H1 (cell line): ENCODE measurements at regions not wholly inside any gene's neighbourhood (a gene's known extent, or its start where the extent isn't known, plus 50 kb on each side); places are given as distances from the start of the nearest gene placed in this dataset.

ENCODE experiments used
- CTCF ChIA-PET: fragments of 300-600 bp; sonication (Branson Sonifier 250); formaldehyde crosslinking; loops from one replicate; lab custom pipeline; 2021; ENCODE audit not compliant: partially characterized antibody; lab: Charles Lee
- POLR2A ChIA-PET: fragments of 300-600 bp; sonication (Branson Sonifier 250); formaldehyde crosslinking; loops from one replicate; lab custom pipeline; 2021; ENCODE audit warnings: inconsistent platforms; ENCODE audit not compliant: partially characterized antibody; lab: Charles Lee
- DNase-seq, 2 experiments: peaks; one replicate each; pipeline versions ENCODE4 v3.0.0 to v3.0.0-alpha.2; 2010 to 2022; ENCODE audit warnings: low spot score in 2 of 2, low read depth in 1 of 2, mixed read lengths in 1 of 2
- FAIRE-seq: peaks from 2 replicates; lab custom pipeline; 2011; peaks lifted over from hg19 to GRCh38; lab: Jason Lieb, UNC
- H2AFZ ChIP-seq: 2 replicates; pipeline ENCODE4 v1.8.1; 2012; ENCODE audit warnings: low read length, inconsistent platforms
- H2AK5ac ChIP-seq: 2 replicates; pipeline ENCODE4 v1.6.1; 2013; ENCODE audit warnings: low read depth, low read length
- H2BK120ac ChIP-seq: replicated peaks from 2 replicates; pipeline ENCODE3; 2013; ENCODE audit warnings: low read depth, low read length, inconsistent platforms
- H2BK12ac ChIP-seq: 2 replicates; pipeline ENCODE4 v1.6.1; 2013; ENCODE audit warnings: low read depth, low read length
- H2BK15ac ChIP-seq: 2 replicates; pipeline ENCODE4 v1.6.1; 2013; ENCODE audit warnings: low read length
- H2BK20ac ChIP-seq: 2 replicates; pipeline ENCODE4 v1.6.1; 2013; ENCODE audit warnings: low read length
- H2BK5ac ChIP-seq: 2 replicates; pipeline ENCODE4 v1.6.1; 2013; ENCODE audit warnings: low read depth, low read length
- H3K14ac ChIP-seq: 2 replicates; pipeline ENCODE4 v1.6.1; 2013; ENCODE audit warnings: inconsistent platforms; ENCODE audit not compliant: insufficient read length
- H3K18ac ChIP-seq: 2 replicates; pipeline ENCODE4 v1.6.1; 2013; ENCODE audit warnings: low read length; ENCODE audit errors: extremely low read depth
- H3K23ac ChIP-seq: 2 replicates; pipeline ENCODE4 v1.6.1; 2013; ENCODE audit warnings: inconsistent platforms; ENCODE audit not compliant: insufficient read length
- H3K23me2 ChIP-seq: 2 replicates; pipeline ENCODE4 v1.6.1; 2013; ENCODE audit warnings: low read depth, low read length
- H3K27ac ChIP-seq: 2 replicates; pipeline ENCODE4 v1.6.1; 2011; ENCODE audit warnings: low read depth, low read length, inconsistent platforms
- H3K27me3 ChIP-seq, 4 experiments: replicated peaks in 1 of 4; 1 replicate in 1 of 4; 2 replicates in 3 of 4; pipeline versions ENCODE4 v1.6.1 to v1.8.1; 2011 to 2013; ENCODE audit warnings: low read length in 3 of 4, mild to moderate bottlenecking in 3 of 4, inconsistent platforms in 2 of 4, mixed read lengths in 2 of 4, moderate library complexity in 1 of 4; ENCODE audit not compliant: control insufficient read depth in 3 of 4, insufficient read depth in 3 of 4; ENCODE audit errors: extremely low read depth in 1 of 4
- H3K36me3 ChIP-seq, 4 experiments: 2 replicates each; pipeline versions ENCODE4 v1.6.1 to v1.8.1; 2011 to 2013; ENCODE audit warnings: mild to moderate bottlenecking in 4 of 4, low read length in 3 of 4, moderate library complexity in 2 of 4, control low read depth in 1 of 4, inconsistent platforms in 1 of 4; ENCODE audit not compliant: insufficient read depth in 4 of 4, control insufficient read depth in 2 of 4
- H3K4ac ChIP-seq: replicated peaks from 2 replicates; pipeline ENCODE3; 2013; ENCODE audit warnings: low read length, low read depth, mixed read lengths, inconsistent platforms; ENCODE audit not compliant: insufficient read length
- H3K4me1 ChIP-seq, 4 experiments: replicated peaks in 1 of 4; 1 replicate in 1 of 4; 2 replicates in 3 of 4; pipeline versions ENCODE4 v1.6.1 to v1.8.1; 2011 to 2013; ENCODE audit warnings: low read length in 3 of 4, inconsistent platforms in 2 of 4, mixed read lengths in 1 of 4; ENCODE audit not compliant: insufficient read depth in 4 of 4, control insufficient read depth in 3 of 4
- H3K4me2 ChIP-seq, 2 experiments: 2 replicates each; pipeline versions ENCODE4 v1.6.1 to v1.8.1; 2011 to 2013; ENCODE audit warnings: low read depth in 2 of 2, low read length in 2 of 2, control low read depth in 1 of 2, inconsistent platforms in 1 of 2, mild to moderate bottlenecking in 1 of 2; ENCODE audit not compliant: insufficient read depth in 1 of 2
- H3K4me3 ChIP-seq, 4 experiments: fragments of 200-600, 300-600 bp in 1 of 4; sonication (generic), shearing (Covaris generic), sonication (Bioruptor Twin) in 1 of 4; 2 replicates each; pipeline versions ENCODE4 v1.5.1 to v1.8.1; 2011 to 2016; ENCODE audit warnings: low read length in 4 of 4, low read depth in 3 of 4, control low read depth in 2 of 4, inconsistent platforms in 2 of 4, mild to moderate bottlenecking in 2 of 4, mixed read lengths in 1 of 4, moderate library complexity in 1 of 4; ENCODE audit not compliant: insufficient read depth in 2 of 4; ENCODE audit errors: extremely low read depth in 1 of 4
- H3K56ac ChIP-seq: replicated peaks from 2 replicates; pipeline ENCODE3; 2013; ENCODE audit warnings: low read depth, mild to moderate bottlenecking, mixed read lengths, low read length, inconsistent platforms; ENCODE audit not compliant: insufficient read length
- H3K79me1 ChIP-seq: 2 replicates; pipeline ENCODE4 v1.6.1; 2013; ENCODE audit warnings: low read depth, low read length, control low read depth
- H3K79me2 ChIP-seq, 2 experiments: 2 replicates each; pipeline versions ENCODE4 v1.6.1 to v1.8.1; 2012 to 2013; ENCODE audit warnings: low read length in 2 of 2, mild to moderate bottlenecking in 2 of 2, inconsistent platforms in 1 of 2; ENCODE audit not compliant: insufficient read depth in 2 of 2, control insufficient read depth in 1 of 2
- H3K9ac ChIP-seq, 4 experiments: replicated peaks in 1 of 4; 1 replicate in 1 of 4; 2 replicates in 3 of 4; pipeline versions ENCODE4 v1.6.1 to v1.8.1; 2011 to 2013; ENCODE audit warnings: low read depth in 3 of 4, low read length in 3 of 4, control low read depth in 2 of 4, mild to moderate bottlenecking in 2 of 4, moderate library complexity in 2 of 4, inconsistent platforms in 1 of 4; ENCODE audit errors: extremely low read depth in 1 of 4
- H3K9me3 ChIP-seq, 2 experiments: 2 replicates each; pipeline versions ENCODE4 v1.6.1 to v1.8.1; 2012 to 2013; ENCODE audit warnings: mild to moderate bottlenecking in 2 of 2, moderate library complexity in 2 of 2, control low read depth in 1 of 2, inconsistent platforms in 1 of 2, low read depth in 1 of 2, low read length in 1 of 2, mixed read lengths in 1 of 2; ENCODE audit not compliant: insufficient read depth in 2 of 2
- H4K20me1 ChIP-seq, 2 experiments: replicated peaks in 1 of 2; 2 replicates each; pipeline versions ENCODE3 to v1.8.1; 2011 to 2013; ENCODE audit warnings: inconsistent platforms in 2 of 2, low read length in 2 of 2, mild to moderate bottlenecking in 1 of 2; ENCODE audit not compliant: insufficient read depth in 2 of 2, control insufficient read depth in 1 of 2
- H4K5ac ChIP-seq: 2 replicates; pipeline ENCODE4 v1.6.1; 2013; ENCODE audit warnings: low read length, low read depth, mixed read lengths, inconsistent platforms; ENCODE audit not compliant: insufficient read length
- H4K8ac ChIP-seq: 2 replicates; pipeline ENCODE4 v1.8.0; 2013; ENCODE audit warnings: mild to moderate bottlenecking, moderate library complexity, low read length, inconsistent platforms; ENCODE audit not compliant: insufficient read depth; ENCODE audit errors: extremely low read depth
- H4K91ac ChIP-seq: replicated peaks from 2 replicates; pipeline ENCODE3; 2013; ENCODE audit warnings: low read length, mixed read lengths, inconsistent platforms; ENCODE audit not compliant: insufficient read length
- ASH2L ChIP-seq: fragments of 200-600, 300-600 bp; sonication (generic); IDR thresholded peaks from one replicate; pipeline ENCODE4 v1.7.1; 2017; ENCODE audit warnings: low read length
- BACH1 ChIP-seq: IDR thresholded peaks from 2 replicates; pipeline ENCODE4 v1.6.1; 2012; ENCODE audit warnings: low read length, improper control_type of control experiment
- BRCA1 ChIP-seq: IDR thresholded peaks from 2 replicates; pipeline ENCODE4 v1.6.1; 2012; ENCODE audit warnings: low read depth, low read length, improper control_type of control experiment
- EP300 ChIP-seq, 2 experiments: IDR thresholded peaks; 1 replicate in 1 of 2; 2 replicates in 1 of 2; pipeline ENCODE4 v1.6.1; 2011 to 2012; ENCODE audit warnings: low read depth in 2 of 2, low read length in 2 of 2, mild to moderate bottlenecking in 2 of 2, borderline replicate concordance in 1 of 2, inconsistent platforms in 1 of 2, moderate library complexity in 1 of 2
- FOSL1 ChIP-seq: IDR thresholded peaks from 2 replicates; pipeline ENCODE4 v1.6.1; 2011; ENCODE audit warnings: mild to moderate bottlenecking, low read depth, low read length, moderate library complexity; ENCODE audit not compliant: insufficient read depth
- KDM1A ChIP-seq: fragments of 200-600, 300-600 bp; sonication (generic); IDR thresholded peaks from 2 replicates; pipeline ENCODE4 v1.7.1; 2016; ENCODE audit warnings: mild to moderate bottlenecking, low read length, borderline replicate concordance
- NANOG ChIP-seq: IDR thresholded peaks from 2 replicates; pipeline ENCODE4 v1.6.1; 2011; ENCODE audit warnings: low read length, low read depth, mild to moderate bottlenecking, inconsistent platforms; ENCODE audit not compliant: insufficient read depth, poor library complexity, severe bottlenecking
- POLR2A ChIP-seq, 2 experiments: IDR thresholded peaks; 1 replicate in 1 of 2; 2 replicates in 1 of 2; pipeline ENCODE4 v1.6.1; 2011; ENCODE audit warnings: low read depth in 2 of 2, low read length in 2 of 2, mild to moderate bottlenecking in 2 of 2; ENCODE audit errors: control extremely low read depth in 1 of 2
- SIX5 ChIP-seq: IDR thresholded peaks from 2 replicates; pipeline ENCODE4 v1.6.1; 2011; ENCODE audit warnings: mild to moderate bottlenecking, low read depth, low read length
- SP4 ChIP-seq: IDR thresholded peaks from 2 replicates; pipeline ENCODE4 v1.6.1; 2012; ENCODE audit warnings: low read length, inconsistent platforms
- TAF7 ChIP-seq: optimal IDR thresholded peaks from 2 replicates; pipeline ENCODE3; 2011; ENCODE audit warnings: low read depth, mild to moderate bottlenecking, inconsistent platforms, low read length, moderate library complexity, borderline replicate concordance
- WGBS, 2 experiments: shearing (Covaris generic) in 1 of 2; methylation state at CpG; one replicate each; pipeline versions ENCODE4 v1.1.6 to v1.1.7; 2013 to 2015; ENCODE audit warnings: low lambda C conversion rate in 2 of 2, mixed read lengths in 2 of 2, inconsistent platforms in 1 of 2, low coverage in 1 of 2, missing lambda C conversion rate in 1 of 2; ENCODE audit not compliant: insufficient replicate concordance in 2 of 2, insufficient coverage in 1 of 2, insufficient read length in 1 of 2; ENCODE audit errors: extremely low coverage in 1 of 2, missing lambda C conversion rate in 1 of 2; 5-methylcytosine and 5-hydroxymethylcytosine counted together

GRCh38 chr9:108057421-108058134 is 568.0 kb upstream of the KLF4 start:
- Histone ChIP-seq H2BK12ac (no peak overlapping the region), H3K4me2 (no peak overlapping the region), H4K8ac (no peak overlapping the region), H3K9me3 (no peaks in the 10 kb centered on the region), H3K36me3 (no peaks in the 10 kb centered on the region; a peak in 1 of 8 replicates), H4K91ac (no peak overlapping the region), H3K23me2 (no peaks in the 10 kb centered on the region), H2AK5ac (no peak overlapping the region), H3K27ac (no peak overlapping the region), H4K5ac (no peak overlapping the region), H2BK20ac (no peak overlapping the region), H3K27me3 (no peaks in the 10 kb centered on the region; a peak in 1 of 7 replicates), H2BK120ac (no peak overlapping the region), H3K4me1 (peaks cover 2 to 11% (median 3%) of the 10 kb centered on the region in 4 experiments; a peak in 5 of 7 replicates), H3K23ac (no peak overlapping the region), H3K14ac (no peak overlapping the region), H3K9ac (no peak overlapping the region), H2BK5ac (no peak overlapping the region), H3K56ac (no peak overlapping the region), H3K4me3 (no peak overlapping the region), H4K20me1 (no peaks in the 10 kb centered on the region), H3K4ac (no peak overlapping the region), H2AFZ (peak overlapping the region; percentile 68; the same call in 1 of the 2 replicates), H3K79me1 (no peaks in the 10 kb centered on the region), H2BK15ac (no peak overlapping the region), H3K18ac (no peak overlapping the region), H3K79me2 (no peaks in the 10 kb centered on the region)
- CTCF ChIA-PET = interaction anchor here (0.9 kb wide), 1 partner anchor 635 kb away, joined by 3 read pairs; no protein-coding TSS in a partner anchor
- FAIRE-seq (no peak), DNase-seq (no peak)
- POLR2A ChIA-PET = no interaction called here
- WGBS, 2 experiments = 89% methylated on average over 7 of the region's 7 CpGs; no CpG with 5 or more reads in 1 of the 2 experiments
- TF ChIP-seq EP300 (IDR thresholded peaks at IDR 0.05; ENCODE audit: borderline replicate concordance in 1 of 2, low read depth in 2 of 2, low read length in 2 of 2) (no peak), ASH2L (no peak), POLR2A (IDR thresholded peaks at IDR 0.05; ENCODE audit: control extremely low read depth in 1 of 2, low read depth in 2 of 2, low read length in 2 of 2) (no peak), KDM1A (no peak), NANOG (no peak), SIX5 (no peak), SP4 (no peak), BACH1 (no peak), TAF7 (no peak), BRCA1 (no peak), FOSL1 (no peak)
